Breast epithelium (tissue), 4 donors: ENCODE measurements at regions not wholly inside any gene's neighbourhood (a gene's known extent, or its start where the extent isn't known, plus 50 kb on each side); places are given as distances from the start of the nearest gene placed in this dataset.
"Not testable (repeated sequence)": the region's sequence is repeated elsewhere in the genome, so short reads cannot be mapped to it uniquely, and the experiment has no call there.

ENCODE experiments used
- DNase-seq, 2 donors: peaks; one replicate each; pipeline ENCODE4 v3.0.0-alpha.2; 2019; ENCODE audit warnings: low spot score in 2 of 2
- H3K27ac ChIP-seq, 2 donors: fragments of 200-600 bp; sonication (generic) in 1 of 2; one replicate each; pipeline ENCODE4 v1.5.1; 2016 to 2019; ENCODE audit warnings: mild to moderate bottlenecking in 1 of 2
- H3K27me3 ChIP-seq, 2 donors: fragments of 200-600 bp; sonication (generic) in 1 of 2; one replicate each; pipeline versions ENCODE4 v1.5.1 to v1.6.0; 2017 to 2019; ENCODE audit warnings: control low read depth in 1 of 2, mild to moderate bottlenecking in 1 of 2
- H3K36me3 ChIP-seq: fragments of 200-600 bp; one replicate; pipeline ENCODE4 v1.5.1; 2019
- H3K4me1 ChIP-seq, 2 donors: fragments of 200-600 bp; sonication (generic); one replicate each; pipeline ENCODE4 v1.5.1; 2016 to 2019; ENCODE audit warnings: control low read depth in 1 of 2
- H3K4me3 ChIP-seq, 3 donors: fragments of 200-600 bp; sonication (generic); 1 replicate in 2 of 3; 2 replicates in 1 of 3; pipeline ENCODE4 v1.5.1; 2016 to 2019; ENCODE audit warnings: mild to moderate bottlenecking in 3 of 3, moderate library complexity in 2 of 3
- H3K9me3 ChIP-seq, 2 donors: fragments of 200-600 bp; sonication (generic) in 1 of 2; one replicate each; pipeline ENCODE4 v1.5.1; 2016 to 2019; ENCODE audit warnings: control low read depth in 1 of 2
- POLR2A ChIP-seq: fragments of 450-650 bp; IDR thresholded peaks from one replicate; pipeline ENCODE4 v1.6.1; 2016; ENCODE audit warnings: antibody characterized with exemption, mild to moderate bottlenecking, moderate library complexity
- POLR2AphosphoS5 ChIP-seq, 3 donors: sonication (generic); formaldehyde crosslinking; IDR thresholded peaks; one replicate each; pipeline ENCODE4 v1.6.1; 2017; ENCODE audit warnings: antibody characterized with exemption in 3 of 3
- intact Hi-C: fragments of 100-400 bp; cut with DNase I; formaldehyde crosslinking; loops from one replicate; pipeline ENCODE4 v1.15.1; 2023; ENCODE audit warnings: low total_unique reads
- TF ChIP-seq, protein P1 (sequence below), 3 donors: fragments of 450-650 bp; IDR thresholded peaks; one replicate each; pipeline ENCODE4 v1.5.1; 2016 to 2017; ENCODE audit warnings: antibody characterized with exemption in 3 of 3, mild to moderate bottlenecking in 3 of 3, moderate library complexity in 3 of 3

- H3K4me3 ChIP-seq, result no peak overlapping the region
- H3K27me3 ChIP-seq, result no peaks in the 10 kb centered on the region
- H3K4me1 ChIP-seq, result no peaks in the 10 kb centered on the region
- intact Hi-C loops, result loop anchor here (2.0 kb wide), 1 partner anchor 45 kb away; no protein-coding TSS in a partner anchor
- H3K9me3 ChIP-seq, result no peaks in the 10 kb centered on the region
- TF ChIP-seq POLR2A (no peak), POLR2AphosphoS5 (IDR thresholded peaks at IDR 0.05) (no peak)
- TF ChIP-seq, protein P1, sequence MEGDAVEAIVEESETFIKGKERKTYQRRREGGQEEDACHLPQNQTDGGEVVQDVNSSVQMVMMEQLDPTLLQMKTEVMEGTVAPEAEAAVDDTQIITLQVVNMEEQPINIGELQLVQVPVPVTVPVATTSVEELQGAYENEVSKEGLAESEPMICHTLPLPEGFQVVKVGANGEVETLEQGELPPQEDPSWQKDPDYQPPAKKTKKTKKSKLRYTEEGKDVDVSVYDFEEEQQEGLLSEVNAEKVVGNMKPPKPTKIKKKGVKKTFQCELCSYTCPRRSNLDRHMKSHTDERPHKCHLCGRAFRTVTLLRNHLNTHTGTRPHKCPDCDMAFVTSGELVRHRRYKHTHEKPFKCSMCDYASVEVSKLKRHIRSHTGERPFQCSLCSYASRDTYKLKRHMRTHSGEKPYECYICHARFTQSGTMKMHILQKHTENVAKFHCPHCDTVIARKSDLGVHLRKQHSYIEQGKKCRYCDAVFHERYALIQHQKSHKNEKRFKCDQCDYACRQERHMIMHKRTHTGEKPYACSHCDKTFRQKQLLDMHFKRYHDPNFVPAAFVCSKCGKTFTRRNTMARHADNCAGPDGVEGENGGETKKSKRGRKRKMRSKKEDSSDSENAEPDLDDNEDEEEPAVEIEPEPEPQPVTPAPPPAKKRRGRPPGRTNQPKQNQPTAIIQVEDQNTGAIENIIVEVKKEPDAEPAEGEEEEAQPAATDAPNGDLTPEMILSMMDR (IDR thresholded peaks at IDR 0.05), result no peak
- H3K27ac ChIP-seq, result no peak overlapping the region
- H3K36me3 ChIP-seq, result no peaks in the 10 kb centered on the region
- DNase-seq, result no peak
Observed at GRCh38 chr7:20541608-20542349, 73.7 kb upstream of the ABCB5 start.

DNA sequence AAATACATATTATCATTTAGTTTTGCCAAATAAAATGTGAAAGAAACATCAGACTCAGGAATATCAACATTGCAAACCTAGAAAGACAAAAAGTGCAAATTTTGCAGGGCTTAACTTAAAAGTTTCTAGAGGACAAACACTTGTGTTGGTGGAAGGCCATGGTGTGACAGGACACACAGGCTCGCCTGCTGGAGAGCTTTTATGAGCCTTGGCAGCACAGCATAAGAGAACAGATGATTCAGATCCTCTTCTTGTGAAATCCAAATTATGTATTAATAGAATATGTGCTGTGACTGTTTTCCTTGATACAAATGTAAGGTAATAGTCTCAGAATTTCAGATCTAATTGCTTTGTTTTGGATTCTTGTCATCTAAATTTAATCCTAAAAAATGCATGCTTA, 72.9 kb upstream of the ABCB5 start:
- H3K27ac ChIP-seq, result no peak overlapping the region
- no peaks in the 10 kb centered on the region for H3K36me3 ChIP-seq
- no peak for DNase-seq
- intact Hi-C loops, result no loop called here
- H3K9me3 ChIP-seq, result no peaks in the 10 kb centered on the region
- no peak overlapping the region for H3K4me3 ChIP-seq
- TF ChIP-seq POLR2AphosphoS5 (IDR thresholded peaks at IDR 0.05), result no peak
- TF ChIP-seq, protein P1 (IDR thresholded peaks at IDR 0.05), result no peak
- no peak for TF ChIP-seq POLR2A
- no peaks in the 10 kb centered on the region for H3K4me1 ChIP-seq
- no peaks in the 10 kb centered on the region for H3K27me3 ChIP-seq

GRCh38 chr7:20543500-20543899, 72.0 kb upstream of the ABCB5 start:
- TF ChIP-seq POLR2A (no peak), POLR2AphosphoS5 (IDR thresholded peaks at IDR 0.05) (no peak)
- TF ChIP-seq, protein P1 (IDR thresholded peaks at IDR 0.05), result no peak
- no peaks in the 10 kb centered on the region for H3K27me3 ChIP-seq
- H3K27ac ChIP-seq, result no peak overlapping the region
- intact Hi-C loops, result no loop called here
- no peak overlapping the region for H3K4me3 ChIP-seq
- DNase-seq, result no peak
- no peaks in the 10 kb centered on the region for H3K4me1 ChIP-seq
- H3K36me3 ChIP-seq, result no peaks in the 10 kb centered on the region
- no peaks in the 10 kb centered on the region for H3K9me3 ChIP-seq

- H3K4me1 ChIP-seq, result no peaks in the 10 kb centered on the region
- H3K36me3 ChIP-seq, result no peaks in the 10 kb centered on the region
- H3K27me3 ChIP-seq, result no peaks in the 10 kb centered on the region
- H3K4me3 ChIP-seq, result no peak overlapping the region
- H3K27ac ChIP-seq, result no peak overlapping the region
- intact Hi-C loops, result no loop called here
- TF ChIP-seq, protein P1 (IDR thresholded peaks at IDR 0.05), result no peak
- TF ChIP-seq POLR2AphosphoS5 (IDR thresholded peaks at IDR 0.05) (no peak), POLR2A (no peak)
- no peak for DNase-seq
- H3K9me3 ChIP-seq, result no peaks in the 10 kb centered on the region
Observed at GRCh38 chr7:20545016-20545415, 70.5 kb upstream of the ABCB5 start.

DNA sequence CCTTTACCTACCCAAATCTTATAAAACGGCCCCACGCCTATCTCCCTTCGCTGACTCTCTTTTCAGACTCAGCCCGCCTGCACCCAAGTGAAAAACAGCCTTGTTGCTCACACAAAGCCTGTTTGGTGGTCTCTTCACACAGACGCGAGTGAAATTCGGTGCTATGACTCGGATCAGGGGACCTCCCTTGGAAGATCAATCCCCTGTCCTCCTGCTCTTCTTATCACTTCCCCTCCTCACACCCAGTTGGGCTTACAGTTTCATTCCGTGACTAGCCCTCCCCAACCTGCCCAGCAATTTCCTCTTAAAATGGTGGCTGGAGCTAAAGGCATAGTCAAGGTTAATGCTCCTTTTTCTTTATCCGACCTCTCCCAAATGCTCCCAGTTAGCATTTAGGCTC, 68.5 kb upstream of the ABCB5 start:
- H3K4me1 ChIP-seq, intact Hi-C loops, DNase-seq: not testable (repeated sequence)

More for the DNA sequence above, 68.5 kb upstream of the ABCB5 start:
- H3K9me3 ChIP-seq, H3K36me3 ChIP-seq, H3K27ac ChIP-seq, H3K4me3 ChIP-seq, H3K27me3 ChIP-seq: not testable (repeated sequence)
